H1 (cell line): ENCODE measurements at regions not wholly inside any gene's neighbourhood (a gene's known extent, or its start where the extent isn't known, plus 50 kb on each side); places are given as distances from the start of the nearest gene placed in this dataset.

Experiments
- BCL11A ChIP-seq, 2 experiments: IDR thresholded peaks; one replicate each; pipeline ENCODE4 v1.6.1; 2011; ENCODE audit warnings: low read depth in 2 of 2, low read length in 2 of 2, mild to moderate bottlenecking in 2 of 2
- BRCA1 ChIP-seq: IDR thresholded peaks from 2 replicates; pipeline ENCODE4 v1.6.1; 2012; ENCODE audit warnings: low read depth, low read length, improper control_type of control experiment
- CHD2 ChIP-seq: IDR thresholded peaks from 2 replicates; pipeline ENCODE4 v1.6.1; 2012; ENCODE audit warnings: low read length, improper control_type of control experiment
- FOSL1 ChIP-seq: IDR thresholded peaks from 2 replicates; pipeline ENCODE4 v1.6.1; 2011; ENCODE audit warnings: mild to moderate bottlenecking, low read depth, low read length, moderate library complexity; ENCODE audit not compliant: insufficient read depth
- HDAC2 ChIP-seq, 2 experiments: fragments of 300-600 bp in 1 of 2; sonication (generic) in 1 of 2; IDR thresholded peaks; 2 replicates each; pipeline ENCODE4 v1.6.1; 2011 to 2012; ENCODE audit warnings: low read depth in 2 of 2, low read length in 2 of 2, mild to moderate bottlenecking in 2 of 2, moderate library complexity in 2 of 2, borderline replicate concordance in 1 of 2, inconsistent platforms in 1 of 2
- POLR2AphosphoS5 ChIP-seq: IDR thresholded peaks from 2 replicates; pipeline ENCODE4 v1.6.1; 2011; ENCODE audit warnings: low read depth, low read length
- POU5F1 ChIP-seq: IDR thresholded peaks from 2 replicates; pipeline ENCODE4 v1.6.1; 2011; ENCODE audit warnings: low read depth, mild to moderate bottlenecking, low read length, moderate library complexity
- SIN3A ChIP-seq, 2 experiments: IDR thresholded peaks in 1 of 2; conservative IDR thresholded peaks in 1 of 2; 2 replicates each; pipeline ENCODE4 v1.6.1; 2011 to 2012; ENCODE audit warnings: low read length in 2 of 2, improper control_type of control experiment in 1 of 2, low read depth in 1 of 2, mild to moderate bottlenecking in 1 of 2
- USF2 ChIP-seq: IDR thresholded peaks from 2 replicates; pipeline ENCODE4 v1.6.1; 2011; ENCODE audit warnings: low read length, improper control_type of control experiment

DNA sequence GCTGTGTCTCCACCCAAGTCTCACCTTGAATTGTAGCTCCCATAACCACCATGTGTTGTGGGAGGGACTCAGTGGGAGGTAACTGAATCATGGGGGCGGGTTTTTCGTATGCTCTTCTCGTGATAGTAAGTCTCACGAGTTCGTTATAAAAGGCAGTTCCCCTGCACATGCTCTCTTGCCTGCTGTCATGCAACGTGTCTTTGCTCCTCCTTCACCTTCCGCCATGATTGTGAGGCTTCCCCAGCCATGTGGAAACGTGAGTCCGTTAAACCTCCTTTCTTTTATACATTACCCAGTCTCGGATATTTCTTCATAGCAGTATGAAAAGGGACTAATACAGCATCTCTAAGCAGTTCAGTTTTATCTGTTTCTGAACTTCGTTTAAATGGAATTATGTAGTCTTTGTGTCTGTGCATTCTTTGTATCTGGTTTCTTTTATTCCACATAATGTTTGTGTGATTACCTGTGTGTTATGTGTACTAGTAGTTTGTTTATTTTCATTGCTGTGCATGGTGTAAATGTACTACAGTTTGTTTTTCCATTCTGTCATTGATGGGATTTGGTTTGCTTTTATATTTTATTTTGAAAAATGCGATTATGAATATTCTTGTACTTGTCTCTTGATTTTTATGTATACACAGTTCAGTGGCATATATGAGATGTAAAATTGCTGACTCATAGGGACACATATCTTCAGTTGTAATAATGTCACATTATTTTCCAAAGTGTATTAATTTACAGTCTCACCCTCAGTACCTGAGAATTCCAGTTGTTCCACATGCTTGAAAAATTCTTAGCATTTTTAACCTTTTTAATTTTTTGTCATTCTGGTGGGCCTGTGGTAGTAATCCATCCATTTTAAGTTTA, 304.9 kb downstream of the GBA3 start (continued):
- TF ChIP-seq POU5F1 (no peak), USF2 (no peak), HDAC2 (IDR thresholded peaks at IDR 0.05; ENCODE audit: borderline replicate concordance in 1 of 2, low read depth in 2 of 2, low read length in 2 of 2) (no peak), POLR2AphosphoS5 (no peak), FOSL1 (no peak), CHD2 (no peak), SIN3A (conservative IDR thresholded peaks at IDR 0.05 in 1 of 2, IDR thresholded peaks at IDR 0.05 in 1 of 2; ENCODE audit: low read depth in 1 of 2, low read length in 2 of 2) (no peak), BRCA1 (no peak), BCL11A (IDR thresholded peaks at IDR 0.05; ENCODE audit: low read depth in 2 of 2, low read length in 2 of 2) (no peak)
